GM12874 (cell line): ENCODE measurements at regions not wholly inside any gene's neighbourhood (a gene's known extent, or its start where the extent isn't known, plus 50 kb on each side); places are given as distances from the start of the nearest gene placed in this dataset.

Source experiments
- CTCF ChIP-seq: IDR thresholded peaks from 2 replicates; pipeline ENCODE4 v1.5.1; 2011; ENCODE audit warnings: low read depth, mild to moderate bottlenecking, control low read depth, low read length, moderate library complexity; ENCODE audit not compliant: insufficient read depth

- TF ChIP-seq CTCF: no peak
Observed at GRCh38 chr4:114317564-114317963, 281.0 kb upstream of the UGT8 start.

GRCh38 chr4:114318309-114318708 lies 280.3 kb upstream of the UGT8 start:
- no peak for TF ChIP-seq CTCF

GRCh38 chr4:114320126-114320525 lies 278.5 kb upstream of the UGT8 start:
- no peak for TF ChIP-seq CTCF

- no peak for TF ChIP-seq CTCF
Observed at GRCh38 chr4:114321366-114321765, 277.2 kb upstream of the UGT8 start.

- TF ChIP-seq CTCF: no peak
Observed at GRCh38 chr4:114323841-114324240, 274.8 kb upstream of the UGT8 start.

- no peak for TF ChIP-seq CTCF
Observed at GRCh38 chr4:114326358-114326757, 272.2 kb upstream of the UGT8 start.

GRCh38 chr4:114332119-114332518 lies 266.5 kb upstream of the UGT8 start:
- no peak for TF ChIP-seq CTCF

- TF ChIP-seq CTCF: no peak
Observed at GRCh38 chr4:114334884-114335330, 263.7 kb upstream of the UGT8 start.
